ENCODE measurements at regions not wholly inside any gene's neighbourhood (a gene's known extent, or its start where the extent isn't known, plus 50 kb on each side); places are given as distances from the start of the nearest gene placed in this dataset.

- DNase-seq (ENCODE audit: low spot score) = no peak
Observed at GRCh38 chr16:65201511-65201910, 79.6 kb upstream of the CDH11 start.

- no peak for DNase-seq (ENCODE audit: low spot score)
Observed at GRCh38 chr16:65200857-65201256, 79.0 kb upstream of the CDH11 start.

- no peak for DNase-seq (ENCODE audit: low spot score)
Observed at GRCh38 chr16:65200156-65200773, 78.4 kb upstream of the CDH11 start.

- DNase-seq (ENCODE audit: low spot score) = no peak
Observed at GRCh38 chr16:65196420-65197075, 74.7 kb upstream of the CDH11 start.

- DNase-seq (ENCODE audit: low spot score) = no peak
Observed at GRCh38 chr16:65195998-65196397, 74.1 kb upstream of the CDH11 start.

- no peak for DNase-seq (ENCODE audit: low spot score)
Observed at GRCh38 chr16:65185241-65185778, 63.4 kb upstream of the CDH11 start.

GRCh38 chr16:65181071-65181561, 59.3 kb upstream of the CDH11 start:
- DNase-seq (ENCODE audit: low spot score) = no peak

- DNase-seq (ENCODE audit: low spot score) = no peak
Observed at GRCh38 chr16:65178151-65178550, 56.3 kb upstream of the CDH11 start.

- DNase-seq (ENCODE audit: low spot score) = no peak
Observed at GRCh38 chr16:65176603-65177002, 54.7 kb upstream of the CDH11 start.

- no peak for DNase-seq (ENCODE audit: low spot score)
Observed at GRCh38 chr16:65172356-65172755, 50.5 kb upstream of the CDH11 start.
